GM21447 (cell line): ENCODE measurements at regions not wholly inside any gene's neighbourhood (a gene's known extent, or its start where the extent isn't known, plus 50 kb on each side); places are given as distances from the start of the nearest gene placed in this dataset.
"Not testable (repeated sequence)": the region's sequence is repeated elsewhere in the genome, so short reads cannot be mapped to it uniquely, and the experiment has no call there.

Source experiments
- ATAC-seq: cut with Tn5 transposase; IDR thresholded peaks from one replicate; pipeline ENCODE4 v1.9.1; 2021; ENCODE audit not compliant: unreplicated experiment

DNA sequence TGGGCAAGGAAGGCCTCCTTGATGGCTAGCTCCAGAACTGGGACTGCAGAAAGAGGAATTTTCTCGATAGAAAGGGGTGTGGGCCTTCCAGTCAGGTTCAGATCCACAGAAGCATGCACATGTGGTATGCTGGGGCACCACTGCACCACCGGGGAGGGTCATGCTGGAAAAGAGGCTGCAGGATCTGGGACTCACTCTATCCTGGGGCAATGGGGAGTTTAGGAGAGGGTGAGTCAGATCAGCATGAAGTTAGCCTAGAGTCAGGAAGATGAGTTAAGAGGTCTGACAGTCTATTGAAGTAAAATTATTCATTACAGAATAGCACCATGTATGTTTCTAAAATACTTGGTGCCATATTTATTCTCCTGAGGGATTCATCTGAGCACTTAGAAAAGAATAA lies 130.2 kb upstream of the TOPAZ1 start:
- ATAC-seq: no peak

- ATAC-seq: peak; percentile 53
These were observed 127.5 kb upstream of the TOPAZ1 start for GRCh38 chr3:44114142-44114541.

- ATAC-seq: no peak
These were observed 124.4 kb upstream of the TOPAZ1 start for GRCh38 chr3:44117239-44117638.

DNA sequence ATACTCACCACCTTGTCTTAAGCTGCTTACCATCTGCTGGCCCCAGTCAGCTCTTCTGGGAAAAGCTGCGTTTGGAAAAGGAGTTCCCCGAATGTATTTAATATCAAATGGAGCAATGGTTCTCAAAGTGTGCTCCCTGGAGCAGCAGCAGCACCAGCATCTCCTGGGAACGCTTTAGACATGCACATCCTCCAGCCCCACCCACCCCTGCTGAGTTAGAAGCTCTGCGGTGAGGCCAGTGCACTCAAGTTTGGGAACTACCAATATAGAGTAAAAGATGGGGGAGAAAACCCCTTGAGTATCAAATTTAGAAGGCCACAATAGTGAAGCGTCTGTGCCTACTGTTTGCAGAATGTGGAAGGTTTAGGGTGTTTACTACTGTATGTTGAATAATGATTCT lies 124.0 kb upstream of the TOPAZ1 start:
- ATAC-seq: no peak

- ATAC-seq: no peak
These were observed 120.7 kb upstream of the TOPAZ1 start for GRCh38 chr3:44120721-44121582.

GRCh38 chr3:44125246-44125645 lies 116.4 kb upstream of the TOPAZ1 start:
- no peak for ATAC-seq

DNA sequence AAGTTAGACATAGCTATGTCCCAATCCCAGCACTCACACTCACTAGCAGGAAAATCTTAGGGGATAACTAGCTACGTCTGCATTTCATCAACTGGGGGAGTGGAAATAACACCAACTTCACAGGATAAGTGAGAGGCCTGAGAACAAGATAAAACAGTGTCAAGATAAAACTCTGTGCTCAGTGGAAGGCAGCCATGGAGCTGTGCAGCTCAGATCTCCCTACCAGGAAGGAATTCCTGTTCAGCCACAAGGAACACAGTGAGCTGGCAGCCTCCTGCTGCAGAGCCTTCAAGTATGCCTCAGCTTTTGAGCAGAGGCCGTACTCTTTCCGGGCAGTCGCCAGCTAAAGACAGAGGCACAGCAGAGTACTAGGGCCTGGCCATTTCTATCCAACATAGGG lies 115.8 kb upstream of the TOPAZ1 start:
- ATAC-seq: no peak

DNA sequence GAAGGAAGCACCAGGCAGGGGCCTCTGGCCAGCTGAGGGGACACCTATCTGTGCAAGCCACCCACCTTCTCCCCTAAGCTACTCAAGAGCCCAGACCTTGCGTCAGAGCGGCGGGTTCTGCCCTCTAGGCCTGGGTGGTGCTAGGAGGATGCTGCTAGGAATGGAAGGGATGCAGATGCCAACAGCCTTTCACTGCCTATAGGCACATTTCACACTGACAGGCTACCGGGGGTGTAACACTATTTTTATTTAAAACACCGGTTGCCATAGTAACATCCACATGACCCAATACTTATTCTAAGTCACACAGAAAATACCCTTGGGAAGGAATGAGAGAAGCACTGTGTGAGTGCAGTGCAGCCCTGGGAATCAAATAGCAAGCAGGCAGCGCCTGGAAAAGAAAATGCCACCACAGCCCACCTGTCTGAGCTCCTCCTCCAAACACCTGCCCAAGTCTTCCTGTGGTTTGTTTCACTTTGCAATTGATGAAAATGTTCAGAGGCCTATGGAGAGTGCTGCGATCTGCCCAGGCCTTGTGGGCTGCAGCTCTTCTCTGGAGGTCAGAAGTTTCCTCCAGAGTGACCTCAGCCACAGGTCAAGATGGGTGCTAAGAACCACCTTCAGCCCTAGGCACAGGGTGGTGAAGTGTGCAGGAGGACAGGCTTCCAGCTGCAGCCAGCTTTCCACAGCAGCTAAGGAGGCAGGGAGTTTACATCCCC lies 113.5 kb upstream of the TOPAZ1 start:
- ATAC-seq: no peak

GRCh38 chr3:44130249-44130648 lies 111.4 kb upstream of the TOPAZ1 start:
- no peak for ATAC-seq

- no peak for ATAC-seq
These were observed 109.6 kb upstream of the TOPAZ1 start for GRCh38 chr3:44132061-44132460.

- ATAC-seq: no peak
These were observed 109.1 kb upstream of the TOPAZ1 start for GRCh38 chr3:44132593-44132992.

DNA sequence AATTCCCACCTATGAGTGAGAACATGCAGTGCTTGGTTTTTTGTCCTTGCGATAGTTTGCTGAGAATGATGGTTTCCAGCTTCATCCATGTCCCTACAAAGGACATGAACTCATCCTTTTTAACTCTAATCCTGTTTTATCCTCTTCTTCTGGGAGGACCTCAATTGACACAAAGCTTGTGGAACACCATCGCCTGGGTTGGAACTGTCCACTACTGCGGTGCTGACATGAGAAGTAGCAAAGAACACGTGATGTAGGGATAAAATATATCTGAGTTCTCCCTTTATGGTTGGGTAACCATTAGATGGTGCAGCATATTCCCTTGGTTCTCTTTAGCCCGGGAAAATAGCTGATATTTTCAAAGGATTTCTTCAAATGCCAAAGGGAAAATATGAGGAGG lies 105.3 kb upstream of the TOPAZ1 start:
- no peak for ATAC-seq

GRCh38 chr3:44146073-44146472 lies 95.6 kb upstream of the TOPAZ1 start:
- no peak for ATAC-seq

DNA sequence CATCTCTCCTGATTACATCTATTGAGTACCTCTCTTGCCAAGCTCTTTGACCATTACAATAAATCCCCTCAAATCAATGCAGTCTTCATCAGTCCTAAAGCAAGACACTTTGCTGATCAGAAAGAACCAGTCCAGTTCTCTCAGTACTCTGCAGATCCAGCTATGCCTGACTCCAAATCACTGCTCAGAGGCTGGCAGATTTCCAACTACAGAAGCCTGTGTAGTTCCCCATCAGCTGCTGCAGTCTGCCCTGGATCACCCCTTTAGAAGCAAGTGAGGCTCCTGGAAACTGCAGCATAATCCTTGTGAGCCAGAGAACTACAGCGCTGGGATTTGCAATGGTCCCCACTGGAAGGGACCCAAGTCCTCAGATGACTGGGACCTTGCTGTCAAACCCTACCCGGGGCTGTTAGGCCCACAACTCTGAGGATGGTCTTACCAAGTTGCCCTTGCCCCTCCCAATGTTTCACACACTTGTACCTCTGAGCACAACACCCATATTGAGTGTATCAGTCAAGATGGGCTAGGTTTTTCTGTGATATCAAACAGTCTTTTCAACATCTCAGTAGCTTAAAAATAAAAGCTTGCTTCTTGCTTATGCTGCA lies 81.9 kb upstream of the TOPAZ1 start:
- no peak for ATAC-seq

- ATAC-seq: no peak
These were observed 80.9 kb upstream of the TOPAZ1 start for GRCh38 chr3:44160818-44161217.

DNA sequence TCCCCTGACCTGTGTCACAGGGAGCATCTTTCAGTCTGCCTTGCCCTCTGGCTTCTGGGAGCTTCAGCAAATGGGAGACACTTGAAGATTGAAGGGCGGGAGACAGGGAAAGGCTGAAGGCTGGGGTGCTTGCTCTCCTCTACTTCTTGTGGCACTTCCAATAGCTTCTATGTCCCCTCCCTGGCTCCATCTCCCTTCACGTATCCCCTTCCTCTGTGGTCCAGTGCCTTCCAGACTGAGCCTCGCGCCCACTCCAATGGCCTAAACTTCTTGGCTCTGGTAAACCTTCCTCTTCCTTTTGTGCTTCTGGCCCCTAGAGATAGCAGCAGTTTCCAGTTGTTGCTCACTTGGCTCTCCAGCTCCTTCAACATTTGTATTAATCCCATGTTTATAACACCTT lies 69.8 kb upstream of the TOPAZ1 start:
- ATAC-seq: no peak

- not testable (repeated sequence) for ATAC-seq
These were observed 69.0 kb upstream of the TOPAZ1 start for GRCh38 chr3:44172701-44173100.

DNA sequence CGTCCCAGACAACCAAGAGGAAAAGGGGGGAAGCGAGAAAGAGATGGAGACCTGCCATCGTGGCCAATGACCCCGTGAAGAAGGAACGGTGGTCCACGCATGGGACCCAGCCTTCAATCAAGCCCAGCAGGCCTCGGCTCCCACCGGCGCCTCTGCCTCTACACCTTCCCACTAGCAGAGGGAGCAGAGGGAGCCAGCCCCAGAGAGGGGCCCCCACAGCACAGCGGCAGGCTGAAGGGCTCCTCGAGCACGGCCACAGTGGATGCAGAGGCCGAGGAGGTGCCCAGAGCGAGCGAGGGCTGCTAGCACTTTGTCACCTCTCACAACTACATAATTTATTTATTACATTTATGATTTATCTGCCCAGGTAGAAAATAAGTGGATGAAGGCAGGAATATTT lies 68.4 kb upstream of the TOPAZ1 start:
- no peak for ATAC-seq

- ATAC-seq: no peak
These were observed 66.6 kb upstream of the TOPAZ1 start for GRCh38 chr3:44175070-44175469.

GRCh38 chr3:44179246-44179645 lies 62.4 kb upstream of the TOPAZ1 start:
- no peak for ATAC-seq

DNA sequence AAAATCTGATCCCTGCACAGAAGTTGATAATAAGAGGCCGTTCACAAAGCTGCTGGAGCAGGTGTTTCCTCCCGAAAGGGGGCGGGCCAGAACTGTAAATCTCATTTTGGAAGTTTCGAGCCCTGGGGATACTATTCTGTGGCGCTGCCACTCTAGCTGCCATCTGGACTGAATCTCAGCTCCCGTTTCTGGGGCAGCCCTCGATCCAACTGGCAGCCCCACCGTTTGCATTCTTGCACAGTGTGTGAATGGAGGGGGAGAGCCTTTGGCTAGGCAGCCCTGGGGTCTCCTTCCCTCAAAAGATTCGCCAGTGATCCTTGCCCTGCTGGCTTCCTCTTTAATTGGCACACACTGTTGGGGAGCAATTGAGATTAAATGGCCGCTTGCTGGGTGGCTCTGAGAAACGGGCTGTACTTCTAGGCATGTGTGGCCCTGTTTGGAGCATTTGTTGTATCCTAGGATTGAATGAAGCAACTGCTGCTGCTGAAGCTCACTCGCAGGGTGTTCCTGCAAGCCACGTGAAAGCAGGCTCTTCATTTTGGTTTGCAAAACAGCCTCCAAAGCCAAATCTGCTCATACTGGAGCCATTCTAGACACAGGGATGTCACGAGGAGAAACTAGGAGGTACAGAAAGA lies 57.2 kb upstream of the TOPAZ1 start:
- no peak for ATAC-seq
